ENCODE measurements at regions not wholly inside any gene's neighbourhood (a gene's known extent, or its start where the extent isn't known, plus 50 kb on each side); places are given as distances from the start of the nearest gene placed in this dataset.

DNA sequence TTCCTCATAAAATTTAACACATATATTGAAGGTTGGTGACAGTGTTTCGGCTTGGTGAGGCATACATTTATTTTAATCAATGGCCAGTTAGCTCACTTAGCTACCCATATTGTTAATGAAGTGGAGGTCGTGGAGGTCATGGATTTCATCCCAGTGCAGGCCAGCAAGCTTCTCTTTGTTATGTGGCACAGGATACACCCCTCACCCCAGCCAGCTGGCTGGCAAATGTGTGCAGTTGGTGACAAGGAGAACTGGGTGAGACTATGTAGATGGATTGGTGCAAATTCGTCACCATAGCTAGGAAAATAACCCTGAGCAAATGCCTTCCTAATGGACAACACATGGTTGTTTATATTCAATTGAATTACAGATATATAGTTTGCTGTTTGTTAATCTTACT, 50.5 kb upstream of the FOXP2 start:
- no peak overlapping the region for H3K27ac ChIP-seq
- TF ChIP-seq, protein P1, sequence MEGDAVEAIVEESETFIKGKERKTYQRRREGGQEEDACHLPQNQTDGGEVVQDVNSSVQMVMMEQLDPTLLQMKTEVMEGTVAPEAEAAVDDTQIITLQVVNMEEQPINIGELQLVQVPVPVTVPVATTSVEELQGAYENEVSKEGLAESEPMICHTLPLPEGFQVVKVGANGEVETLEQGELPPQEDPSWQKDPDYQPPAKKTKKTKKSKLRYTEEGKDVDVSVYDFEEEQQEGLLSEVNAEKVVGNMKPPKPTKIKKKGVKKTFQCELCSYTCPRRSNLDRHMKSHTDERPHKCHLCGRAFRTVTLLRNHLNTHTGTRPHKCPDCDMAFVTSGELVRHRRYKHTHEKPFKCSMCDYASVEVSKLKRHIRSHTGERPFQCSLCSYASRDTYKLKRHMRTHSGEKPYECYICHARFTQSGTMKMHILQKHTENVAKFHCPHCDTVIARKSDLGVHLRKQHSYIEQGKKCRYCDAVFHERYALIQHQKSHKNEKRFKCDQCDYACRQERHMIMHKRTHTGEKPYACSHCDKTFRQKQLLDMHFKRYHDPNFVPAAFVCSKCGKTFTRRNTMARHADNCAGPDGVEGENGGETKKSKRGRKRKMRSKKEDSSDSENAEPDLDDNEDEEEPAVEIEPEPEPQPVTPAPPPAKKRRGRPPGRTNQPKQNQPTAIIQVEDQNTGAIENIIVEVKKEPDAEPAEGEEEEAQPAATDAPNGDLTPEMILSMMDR (conservative IDR thresholded peaks at IDR 0.05): no peak

DNA sequence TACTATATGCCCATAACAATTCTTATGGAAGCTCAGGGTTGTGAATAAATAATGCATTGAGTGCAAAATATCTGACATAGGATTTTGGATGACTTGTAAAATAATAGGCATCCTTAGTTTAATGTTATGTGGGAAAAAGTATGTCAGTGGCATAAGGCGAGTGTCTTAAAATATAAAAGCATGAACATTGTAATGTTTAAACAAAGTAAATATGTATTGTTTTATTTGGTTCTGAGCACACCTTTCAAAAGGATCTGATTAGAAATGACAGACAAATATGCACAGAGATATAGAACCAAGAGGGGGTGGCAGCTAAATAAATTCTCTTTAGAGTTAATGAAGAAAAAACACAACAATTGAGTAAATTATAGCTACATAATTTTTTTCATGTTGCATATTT, 51.3 kb upstream of the FOXP2 start:
- TF ChIP-seq, protein P1 (conservative IDR thresholded peaks at IDR 0.05): no peak
- H3K27ac ChIP-seq: no peak overlapping the region

- TF ChIP-seq, protein P1 (conservative IDR thresholded peaks at IDR 0.05): no peak
- H3K27ac ChIP-seq: no peak overlapping the region
These were observed 55.7 kb upstream of the FOXP2 start for GRCh38 chr7:114358911-114359310.

DNA sequence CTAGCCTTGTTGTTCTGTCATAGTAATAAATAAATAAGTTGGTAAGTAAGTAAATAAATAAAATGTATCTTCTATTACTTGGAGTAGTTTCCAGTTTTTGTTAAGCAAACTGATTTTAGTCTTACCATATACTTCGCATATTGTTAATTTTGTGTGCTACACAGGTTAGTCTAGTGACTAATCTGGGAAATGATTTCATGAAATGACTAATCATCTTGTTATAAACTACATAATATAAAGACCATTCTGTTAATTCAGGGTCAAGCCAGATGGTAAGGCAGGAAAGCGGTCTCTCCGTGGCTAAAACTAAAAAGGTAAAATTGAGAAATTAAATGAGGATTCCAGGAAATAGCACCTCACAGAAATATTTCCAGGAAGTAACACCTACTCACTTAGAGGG, 58.5 kb upstream of the FOXP2 start:
- TF ChIP-seq, protein P1 (conservative IDR thresholded peaks at IDR 0.05): no peak
- no peak overlapping the region for H3K27ac ChIP-seq

DNA sequence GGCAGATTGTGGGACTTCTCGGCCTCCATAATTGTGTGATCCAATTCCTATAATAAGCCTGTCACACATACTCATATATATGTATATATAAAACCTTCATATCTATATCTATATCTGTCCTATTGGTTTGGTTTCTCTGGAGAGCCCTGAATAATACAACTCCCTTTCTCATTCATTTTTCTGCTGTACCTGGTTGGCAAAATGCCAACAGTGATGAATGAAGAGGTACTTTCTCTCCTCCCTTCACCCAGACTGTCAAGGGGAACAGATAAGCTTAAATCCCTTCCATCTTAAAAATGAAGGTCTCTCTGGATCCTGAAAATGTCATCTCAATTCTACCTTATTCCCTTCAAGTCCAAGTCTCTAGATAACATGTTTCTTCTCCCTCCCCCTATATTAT, 60.3 kb upstream of the FOXP2 start:
- H3K27ac ChIP-seq: no peak overlapping the region
- TF ChIP-seq, protein P1 (conservative IDR thresholded peaks at IDR 0.05): no peak

GRCh38 chr7:114345494-114345893, 69.1 kb upstream of the FOXP2 start:
- TF ChIP-seq, protein P1 (conservative IDR thresholded peaks at IDR 0.05): no peak
- H3K27ac ChIP-seq: no peak overlapping the region

DNA sequence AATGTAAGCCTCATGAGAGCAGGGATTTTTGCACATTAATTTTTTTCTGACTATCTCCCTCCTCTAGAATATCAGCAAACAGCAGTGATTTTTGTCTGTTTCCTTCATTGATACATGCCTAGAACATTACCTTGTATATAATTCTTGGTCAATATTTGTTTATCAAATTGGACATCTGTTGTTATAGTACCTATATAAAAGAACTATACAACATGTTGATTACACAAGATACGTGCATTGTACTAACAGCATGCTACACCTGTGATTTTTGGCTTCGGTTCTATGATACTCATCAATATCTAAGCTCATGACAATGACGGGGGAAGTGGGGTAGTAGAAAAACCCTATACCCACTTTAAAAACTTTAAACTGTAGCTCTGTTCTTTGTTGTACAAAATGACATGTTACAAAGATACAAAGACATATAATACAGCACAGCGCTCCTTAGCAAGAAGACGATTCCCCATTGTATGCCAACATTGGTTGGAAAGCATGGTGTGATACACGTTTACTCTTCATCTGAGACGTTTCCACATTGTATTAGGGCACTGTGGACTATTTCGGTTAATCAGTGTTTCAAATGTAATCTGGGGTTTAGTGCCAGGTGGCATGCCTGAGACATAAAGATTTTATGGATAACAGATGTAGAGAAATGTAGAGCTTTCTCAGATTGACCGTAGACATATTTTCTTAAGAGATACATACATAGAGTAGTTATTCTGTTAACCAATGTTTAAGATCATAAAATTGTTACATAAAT, 70.5 kb upstream of the FOXP2 start:
- TF ChIP-seq, protein P1 (conservative IDR thresholded peaks at IDR 0.05): no peak
- no peak overlapping the region for H3K27ac ChIP-seq
